CD14-positive monocyte (primary cell): ENCODE measurements at regions not wholly inside any gene's neighbourhood (a gene's known extent, or its start where the extent isn't known, plus 50 kb on each side); places are given as distances from the start of the nearest gene placed in this dataset.
A peak's percentile ranks its signal among the peaks of the same experiment; 100 is the strongest.

Source experiments
- DNase-seq, 3 donors: peaks; one replicate each; pipeline ENCODE4 v3.0.0-alpha.2; 2011 to 2022
- H2AFZ ChIP-seq: 2 replicates; pipeline ENCODE4 v1.6.0; 2012; ENCODE audit warnings: mild to moderate bottlenecking, low read depth, low read length, inconsistent platforms; ENCODE audit not compliant: insufficient read depth, poor library complexity, severe bottlenecking
- H3K27ac ChIP-seq, 2 donors: 1 replicate in 1 of 2; 2 replicates in 1 of 2; pipeline ENCODE4 v1.5.1; 2012 to 2013; ENCODE audit warnings: low read length in 2 of 2, control low read depth in 1 of 2, inconsistent platforms in 1 of 2, low read depth in 1 of 2, mild to moderate bottlenecking in 1 of 2
- H3K27me3 ChIP-seq, 2 donors: one replicate each; pipeline versions ENCODE4 v1.6.0 to v1.6.1; 2011 to 2013; ENCODE audit warnings: low read length in 2 of 2; ENCODE audit not compliant: control insufficient read depth in 2 of 2, insufficient read depth in 2 of 2
- H3K36me3 ChIP-seq, 2 donors: replicated peaks in 1 of 2; 1 replicate in 1 of 2; 2 replicates in 1 of 2; pipeline versions ENCODE4 v1.5.1 to v1.6.1; 2012 to 2013; ENCODE audit warnings: low read length in 2 of 2, control low read depth in 1 of 2, inconsistent platforms in 1 of 2, mild to moderate bottlenecking in 1 of 2; ENCODE audit not compliant: insufficient read depth in 2 of 2, control insufficient read depth in 1 of 2
- H3K4me1 ChIP-seq, 2 donors: 1 replicate in 1 of 2; 2 replicates in 1 of 2; pipeline versions ENCODE4 v1.5.1 to v1.6.1; 2012 to 2013; ENCODE audit warnings: low read length in 2 of 2, control low read depth in 1 of 2, inconsistent platforms in 1 of 2, mild to moderate bottlenecking in 1 of 2, moderate library complexity in 1 of 2; ENCODE audit not compliant: insufficient read depth in 2 of 2, control insufficient read depth in 1 of 2
- H3K4me2 ChIP-seq: replicated peaks from 2 replicates; pipeline ENCODE3; 2012; ENCODE audit warnings: low read length, moderate library complexity, mild to moderate bottlenecking; ENCODE audit not compliant: poor library complexity, severe bottlenecking; ENCODE audit errors: extremely low read depth
- H3K4me3 ChIP-seq, 3 experiments: fragments of 200-600 bp in 1 of 3; sonication (generic) in 1 of 3; replicated peaks in 1 of 3; 1 replicate in 2 of 3; 2 replicates in 1 of 3; pipeline ENCODE4 v1.5.1; 2011 to 2013; ENCODE audit warnings: low read length in 3 of 3, mild to moderate bottlenecking in 3 of 3, control low read depth in 2 of 3, low read depth in 2 of 3, inconsistent platforms in 1 of 3, moderate library complexity in 1 of 3
- H3K79me2 ChIP-seq: 2 replicates; pipeline ENCODE4 v1.6.0; 2012; ENCODE audit warnings: mild to moderate bottlenecking, control low read depth, inconsistent platforms, low read length, moderate library complexity; ENCODE audit not compliant: insufficient read depth
- H3K9ac ChIP-seq: 2 replicates; pipeline ENCODE4 v1.6.0; 2017; ENCODE audit warnings: low read length, mild to moderate bottlenecking; ENCODE audit not compliant: insufficient read depth, poor library complexity, severe bottlenecking
- H3K9me3 ChIP-seq, 2 donors: replicated peaks in 1 of 2; 1 replicate in 1 of 2; 2 replicates in 1 of 2; pipeline versions ENCODE4 v1.5.1 to v1.6.1; 2012 to 2013; ENCODE audit warnings: low read length in 2 of 2, control low read depth in 1 of 2; ENCODE audit not compliant: control insufficient read depth in 1 of 2, insufficient read depth in 1 of 2
- H4K20me1 ChIP-seq: 2 replicates; pipeline ENCODE4 v1.6.0; 2012; ENCODE audit warnings: mild to moderate bottlenecking, low read length, control low read depth, moderate library complexity; ENCODE audit not compliant: insufficient read depth
- H3K27ac Mint-ChIP-seq, 7 donors: one replicate each; pipeline ENCODE4 v1.8.0; 2020; ENCODE audit warnings: mild to moderate bottlenecking in 7 of 7, mixed read lengths in 7 of 7, moderate library complexity in 6 of 7, inconsistent platforms in 2 of 7
- H3K27me3 Mint-ChIP-seq, 3 donors: one replicate each; pipeline ENCODE4 v1.8.0; 2021 to 2022; ENCODE audit warnings: low read depth in 3 of 3, mild to moderate bottlenecking in 3 of 3, mixed read lengths in 3 of 3, moderate library complexity in 3 of 3, inconsistent platforms in 1 of 3
- H3K36me3 Mint-ChIP-seq, 2 donors: one replicate each; pipeline ENCODE4 v1.8.0; 2020; ENCODE audit warnings: mixed read lengths in 2 of 2, inconsistent platforms in 1 of 2, mild to moderate bottlenecking in 1 of 2
- H3K4me1 Mint-ChIP-seq: one replicate; pipeline ENCODE4 v1.8.0; 2020; ENCODE audit warnings: mild to moderate bottlenecking, mixed read lengths
- H3K4me3 Mint-ChIP-seq, 2 donors: one replicate each; pipeline ENCODE4 v1.8.0; 2020; ENCODE audit warnings: mild to moderate bottlenecking in 2 of 2, mixed read lengths in 2 of 2, moderate library complexity in 1 of 2
- H3K9me3 Mint-ChIP-seq, 7 donors: one replicate each; pipeline ENCODE4 v1.8.0; 2020 to 2022; ENCODE audit warnings: mixed read lengths in 7 of 7, mild to moderate bottlenecking in 6 of 7, moderate library complexity in 6 of 7, inconsistent platforms in 2 of 7
- CTCF ChIP-seq: fragments of 200-600 bp; IDR thresholded peaks from one replicate; pipeline ENCODE4 v1.8.0; 2022; ENCODE audit warnings: antibody characterized with exemption, mild to moderate bottlenecking
- WGBS: methylation state at CpG from one replicate; pipeline ENCODE4 v1.1.5; 2013; ENCODE audit warnings: missing lambda C conversion rate; ENCODE audit not compliant: insufficient coverage; 5-methylcytosine and 5-hydroxymethylcytosine counted together
- intact Hi-C, 2 donors: fragments of 100-400 bp; cut with micrococcal nuclease; formaldehyde crosslinking; loops; one replicate each; pipeline versions ENCODE4 v1.15.0 to v1.15.1; 2023

- H3K9me3 Mint-ChIP-seq, result no peaks in the 10 kb centered on the region
- H2AFZ ChIP-seq, result no peak overlapping the region
- no peak overlapping the region for H3K4me3 ChIP-seq
- 90% methylated on average over 9 of the region's 13 CpGs for WGBS
- no peaks in the 10 kb centered on the region for H3K27me3 ChIP-seq
- TF ChIP-seq CTCF, result no peak
- H3K36me3 ChIP-seq, result no peaks in the 10 kb centered on the region
- H3K36me3 Mint-ChIP-seq, result peaks cover 0 to 9% of the 10 kb centered on the region in 2 donors
- peaks cover 0 to 5% (median 0%) of the 10 kb centered on the region in 3 donors for H3K27me3 Mint-ChIP-seq
- H3K79me2 ChIP-seq, result no peaks in the 10 kb centered on the region
- no peak overlapping the region for H3K27ac ChIP-seq
- peaks cover 60% of the 10 kb centered on the region for H3K4me1 Mint-ChIP-seq
- H3K27ac Mint-ChIP-seq, result no peak overlapping the region
- H3K9ac ChIP-seq, result no peak overlapping the region
- DNase-seq, result no peak
- H3K4me1 ChIP-seq, result peaks cover 53 to 60% of the 10 kb centered on the region in 2 donors
- no peaks in the 10 kb centered on the region for H3K9me3 ChIP-seq
- intact Hi-C loops, result no loop called here
- no peak overlapping the region for H3K4me2 ChIP-seq
- H3K4me3 Mint-ChIP-seq, result no peak overlapping the region
- H4K20me1 ChIP-seq, result no peaks in the 10 kb centered on the region
These were observed 109.5 kb upstream of the JUN start for GRCh38 chr1:58893257-58893869.

GRCh38 chr1:58895082-58895481 lies 111.2 kb upstream of the JUN start:
- Histone ChIP-seq H3K4me2 (peak overlapping the region; percentile 56), H3K4me3 (peak overlapping the region in 1 of 3 experiments; percentile 44), H3K36me3 (no peaks in the 10 kb centered on the region), H3K27me3 (no peaks in the 10 kb centered on the region), H3K9me3 (no peaks in the 10 kb centered on the region), H3K9ac (peak overlapping the region; percentile 39), H3K27ac (peak overlapping the region; percentile 64 to 82), H2AFZ (peak overlapping the region; percentile 30), H4K20me1 (no peaks in the 10 kb centered on the region), H3K79me2 (no peaks in the 10 kb centered on the region), H3K4me1 (peaks cover 64 to 70% of the 10 kb centered on the region in 2 donors)
- intact Hi-C loops, result loop anchor here in 1 of 2 donors (5.0 kb wide), 2 partner anchors 37 to 108 kb away; no protein-coding TSS in a partner anchor
- peaks cover 0 to 5% (median 2%) of the 10 kb centered on the region in 3 donors for H3K27me3 Mint-ChIP-seq
- peaks cover 68% of the 10 kb centered on the region for H3K4me1 Mint-ChIP-seq
- H3K9me3 Mint-ChIP-seq, result no peaks in the 10 kb centered on the region
- H3K4me3 Mint-ChIP-seq, result peak overlapping the region in 1 of 2 donors; percentile 80
- no peak for DNase-seq
- WGBS, result 100% methylated on average over 1 of the region's 2 CpGs
- peak overlapping the region; percentile 74 to 94 (median 90) for H3K27ac Mint-ChIP-seq
- TF ChIP-seq CTCF, result no peak
- H3K36me3 Mint-ChIP-seq, result peaks cover 0 to 6% of the 10 kb centered on the region in 2 donors
